ENCODE measurements at regions not wholly inside any gene's neighbourhood (a gene's known extent, or its start where the extent isn't known, plus 50 kb on each side); places are given as distances from the start of the nearest gene placed in this dataset.

DNA sequence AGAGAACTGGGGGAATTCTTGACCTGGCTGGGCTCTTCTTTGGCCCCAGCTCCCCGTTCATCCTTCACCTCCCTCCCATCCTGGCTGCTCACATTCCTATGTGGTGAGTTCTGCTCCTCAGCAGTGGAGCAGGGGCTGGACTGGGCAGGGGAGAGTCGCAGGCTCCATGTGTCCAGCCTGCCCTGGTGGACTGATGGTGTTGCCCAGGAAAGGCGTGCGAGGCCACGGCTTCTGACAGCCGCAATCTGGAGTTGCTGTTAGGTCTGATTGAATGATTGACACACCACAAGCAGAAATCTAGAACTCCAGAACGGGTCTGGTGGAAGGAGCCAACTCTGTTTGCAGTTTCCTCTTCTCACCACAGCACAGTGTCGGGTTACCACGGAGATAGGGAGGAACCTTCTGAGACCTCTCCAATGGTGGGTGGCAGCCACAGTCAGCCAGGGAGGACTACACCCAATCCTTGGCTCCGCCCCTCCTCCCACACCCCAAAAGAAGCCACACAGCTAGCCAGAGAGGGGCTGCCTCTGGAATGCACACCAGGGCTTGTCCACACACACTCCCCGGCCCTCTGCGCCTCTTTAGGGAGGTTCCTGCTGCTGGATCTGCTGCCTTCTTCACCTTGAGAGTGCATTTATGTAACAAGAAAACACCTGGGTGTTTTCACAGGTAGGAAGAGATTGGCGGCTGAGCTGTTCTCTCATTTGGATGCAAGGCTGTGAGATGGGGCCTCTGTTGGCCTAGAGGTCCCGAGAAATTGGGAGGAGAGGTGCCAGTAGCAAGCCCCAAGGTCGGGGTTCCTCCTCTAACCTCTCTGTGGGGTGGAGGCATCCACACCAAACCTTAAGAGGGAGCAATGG, 56.4 kb upstream of the CD44 start:
- Histone ChIP-seq H3K9me3 (ENCODE audit: insufficient read depth, low read length) (no peaks in the 10 kb centered on the region), H2AFZ (ENCODE audit: low read depth, low read length) (0 out of 2 replicates have a peak overlapping the region, but pooled peaks have one; percentile 12), H3K9ac (ENCODE audit: low read length) (peak overlapping the region; percentile 95), H3K4me3 (ENCODE audit: low read length) (peak overlapping the region; percentile 77), H3K27ac (ENCODE audit: low read length) (peak overlapping the region; percentile 98), H3K79me2 (ENCODE audit: low read length) (peaks cover 18% of the 10 kb centered on the region), H3K4me1 (ENCODE audit: low read length) (peaks cover 86% of the 10 kb centered on the region), H3K4me2 (ENCODE audit: low read length) (peak overlapping the region; percentile 96), H3K36me3 (replicated peaks; ENCODE audit: low read depth, low read length) (no peaks in the 10 kb centered on the region), H4K20me1 (ENCODE audit: insufficient read depth, low read length) (no peaks in the 10 kb centered on the region), H3K27me3 (ENCODE audit: low read depth, low read length) (no peaks in the 10 kb centered on the region)
- TF ChIP-seq, protein P1, sequence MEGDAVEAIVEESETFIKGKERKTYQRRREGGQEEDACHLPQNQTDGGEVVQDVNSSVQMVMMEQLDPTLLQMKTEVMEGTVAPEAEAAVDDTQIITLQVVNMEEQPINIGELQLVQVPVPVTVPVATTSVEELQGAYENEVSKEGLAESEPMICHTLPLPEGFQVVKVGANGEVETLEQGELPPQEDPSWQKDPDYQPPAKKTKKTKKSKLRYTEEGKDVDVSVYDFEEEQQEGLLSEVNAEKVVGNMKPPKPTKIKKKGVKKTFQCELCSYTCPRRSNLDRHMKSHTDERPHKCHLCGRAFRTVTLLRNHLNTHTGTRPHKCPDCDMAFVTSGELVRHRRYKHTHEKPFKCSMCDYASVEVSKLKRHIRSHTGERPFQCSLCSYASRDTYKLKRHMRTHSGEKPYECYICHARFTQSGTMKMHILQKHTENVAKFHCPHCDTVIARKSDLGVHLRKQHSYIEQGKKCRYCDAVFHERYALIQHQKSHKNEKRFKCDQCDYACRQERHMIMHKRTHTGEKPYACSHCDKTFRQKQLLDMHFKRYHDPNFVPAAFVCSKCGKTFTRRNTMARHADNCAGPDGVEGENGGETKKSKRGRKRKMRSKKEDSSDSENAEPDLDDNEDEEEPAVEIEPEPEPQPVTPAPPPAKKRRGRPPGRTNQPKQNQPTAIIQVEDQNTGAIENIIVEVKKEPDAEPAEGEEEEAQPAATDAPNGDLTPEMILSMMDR (IDR thresholded peaks at IDR 0.05; ENCODE audit: low read depth, low read length): no peak
- no peak for TF ChIP-seq EZH2phosphoT487 (IDR thresholded peaks at IDR 0.05; ENCODE audit: low read depth)

DNA sequence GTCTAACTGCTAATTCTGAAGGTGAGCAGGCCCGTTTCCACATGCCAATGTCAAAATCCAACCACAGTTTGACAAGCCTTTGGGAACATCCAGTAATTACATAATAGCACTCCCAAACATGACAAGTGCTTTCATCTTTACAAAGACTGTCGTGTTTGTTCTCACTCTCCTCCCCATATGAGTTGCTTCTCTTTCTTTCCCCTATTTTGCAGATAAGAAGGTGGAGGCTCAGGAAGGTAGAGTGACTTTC, 55.9 kb upstream of the CD44 start:
- Histone ChIP-seq H3K4me1 (ENCODE audit: low read length) (peaks cover 87% of the 10 kb centered on the region), H2AFZ (ENCODE audit: low read depth, low read length) (0 out of 2 replicates have a peak overlapping the region, but pooled peaks have one; percentile 2)

DNA sequence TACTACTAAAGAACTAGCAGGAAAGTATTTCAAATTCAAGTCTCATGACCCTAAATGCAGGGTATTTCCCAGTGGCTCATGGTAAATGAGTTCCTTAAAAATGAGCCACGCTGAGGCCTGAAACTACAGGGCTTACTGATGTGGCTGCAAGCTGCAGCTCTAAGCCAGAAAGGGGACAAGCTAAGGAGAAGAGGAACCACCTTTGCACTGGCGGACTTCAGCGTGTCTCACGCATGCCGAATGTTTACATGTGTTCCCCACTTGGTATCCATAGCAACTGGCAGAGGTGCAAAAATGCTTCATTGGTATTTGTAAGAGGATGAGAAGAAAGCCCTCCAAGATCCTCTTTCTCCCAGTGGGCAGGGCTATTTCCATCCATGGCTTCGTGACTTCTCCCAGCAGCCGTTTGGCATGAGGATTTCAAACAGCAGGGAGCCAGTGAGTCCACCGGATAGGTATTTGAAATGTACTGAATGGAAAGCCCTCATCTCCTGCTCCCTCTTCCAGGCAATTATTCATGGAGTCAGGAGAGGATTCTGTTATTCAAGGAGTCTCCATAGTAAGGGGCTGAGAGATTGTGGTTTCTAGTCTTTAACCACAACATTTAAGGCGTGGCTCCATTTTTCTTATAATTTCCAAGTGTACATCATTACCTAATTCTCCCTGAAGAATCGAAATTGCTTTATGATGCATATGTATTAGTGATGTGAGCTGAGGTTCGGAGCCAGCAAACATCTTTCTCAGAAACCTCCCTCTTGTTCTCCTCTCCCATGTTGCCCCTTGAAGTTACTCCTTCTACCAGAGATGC, 55.3 kb upstream of the CD44 start:
- peaks cover 87% of the 10 kb centered on the region for H3K4me1 ChIP-seq (ENCODE audit: low read length)
- peak overlapping the region; percentile 96 for H3K4me2 ChIP-seq (ENCODE audit: low read length)
- no peak for TF ChIP-seq EZH2phosphoT487 (IDR thresholded peaks at IDR 0.05; ENCODE audit: low read depth)
- TF ChIP-seq, protein P1 (IDR thresholded peaks at IDR 0.05; ENCODE audit: low read depth, low read length): no peak
- peak overlapping the region; percentile 95 for H3K9ac ChIP-seq (ENCODE audit: low read length)
- no peaks in the 10 kb centered on the region for H3K9me3 ChIP-seq (ENCODE audit: insufficient read depth, low read length)
- H2AFZ ChIP-seq (ENCODE audit: low read depth, low read length): no peak overlapping the region
- H3K36me3 ChIP-seq (replicated peaks; ENCODE audit: low read depth, low read length): no peaks in the 10 kb centered on the region
- peak overlapping the region; percentile 98 for H3K27ac ChIP-seq (ENCODE audit: low read length)
- no peaks in the 10 kb centered on the region for H3K27me3 ChIP-seq (ENCODE audit: low read depth, low read length)
- H3K79me2 ChIP-seq (ENCODE audit: low read length): peaks cover 19% of the 10 kb centered on the region
- H3K4me3 ChIP-seq (ENCODE audit: low read length): peak overlapping the region; percentile 77
- no peaks in the 10 kb centered on the region for H4K20me1 ChIP-seq (ENCODE audit: insufficient read depth, low read length)

More for the DNA sequence above, 55.9 kb upstream of the CD44 start:
- Histone ChIP-seq H3K27ac (ENCODE audit: low read length) (peak overlapping the region; percentile 98), H3K27me3 (ENCODE audit: low read depth, low read length) (no peaks in the 10 kb centered on the region), H4K20me1 (ENCODE audit: insufficient read depth, low read length) (no peaks in the 10 kb centered on the region), H3K36me3 (replicated peaks; ENCODE audit: low read depth, low read length) (no peaks in the 10 kb centered on the region), H3K79me2 (ENCODE audit: low read length) (peaks cover 18% of the 10 kb centered on the region), H3K4me3 (ENCODE audit: low read length) (peak overlapping the region; percentile 77), H3K9me3 (ENCODE audit: insufficient read depth, low read length) (no peaks in the 10 kb centered on the region), H3K4me2 (ENCODE audit: low read length) (peak overlapping the region; percentile 96), H3K9ac (ENCODE audit: low read length) (peak overlapping the region; percentile 95)
- TF ChIP-seq, protein P1 (IDR thresholded peaks at IDR 0.05; ENCODE audit: low read depth, low read length): no peak
- no peak for TF ChIP-seq EZH2phosphoT487 (IDR thresholded peaks at IDR 0.05; ENCODE audit: low read depth)

DNA sequence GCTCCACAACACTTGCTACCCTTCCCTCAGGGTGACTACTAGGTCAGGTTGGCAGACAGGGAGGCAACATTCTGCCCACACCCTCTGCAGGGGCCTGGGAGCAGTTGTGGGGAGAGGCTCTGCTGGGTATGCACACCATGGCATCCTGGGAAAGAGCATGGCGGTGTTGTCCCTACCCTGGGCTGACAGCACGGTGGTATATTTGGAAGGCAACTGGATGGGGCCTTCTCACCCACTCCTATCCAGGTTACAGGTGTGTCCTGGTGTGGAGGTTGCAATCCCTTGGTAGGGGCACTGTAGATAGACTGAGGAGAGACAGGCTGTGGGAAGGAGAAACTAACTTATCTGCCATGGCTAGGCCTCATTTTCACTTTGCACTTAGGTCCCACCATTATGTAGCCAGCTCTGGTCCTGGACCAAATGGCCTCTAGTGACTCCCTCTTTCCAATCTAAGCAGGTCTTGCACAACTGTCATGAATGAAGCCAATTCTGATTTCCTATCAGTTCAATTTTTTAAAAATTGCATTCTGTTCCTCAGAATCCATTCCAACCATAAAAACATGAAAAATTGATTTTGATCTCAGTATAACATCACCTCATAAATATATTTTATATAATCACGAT, 54.0 kb upstream of the CD44 start:
- no peaks in the 10 kb centered on the region for H3K27me3 ChIP-seq (ENCODE audit: low read depth, low read length)
- no peaks in the 10 kb centered on the region for H3K9me3 ChIP-seq (ENCODE audit: insufficient read depth, low read length)
- no peak overlapping the region for H3K27ac ChIP-seq (ENCODE audit: low read length)
- peaks cover 86% of the 10 kb centered on the region for H3K4me1 ChIP-seq (ENCODE audit: low read length)
- H3K4me2 ChIP-seq (ENCODE audit: low read length): no peak overlapping the region
- H3K9ac ChIP-seq (ENCODE audit: low read length): no peak overlapping the region
- no peaks in the 10 kb centered on the region for H4K20me1 ChIP-seq (ENCODE audit: insufficient read depth, low read length)
- H3K4me3 ChIP-seq (ENCODE audit: low read length): no peak overlapping the region
- no peaks in the 10 kb centered on the region for H3K36me3 ChIP-seq (replicated peaks; ENCODE audit: low read depth, low read length)
- no peak overlapping the region for H2AFZ ChIP-seq (ENCODE audit: low read depth, low read length)
- H3K79me2 ChIP-seq (ENCODE audit: low read length): peaks cover 18% of the 10 kb centered on the region
- no peak for TF ChIP-seq EZH2phosphoT487 (IDR thresholded peaks at IDR 0.05; ENCODE audit: low read depth)
- TF ChIP-seq, protein P1 (IDR thresholded peaks at IDR 0.05; ENCODE audit: low read depth, low read length): no peak

All from OCI-LY3 (cell line).